NT2/D1 (cell line): ENCODE measurements at regions not wholly inside any gene's neighbourhood (a gene's known extent, or its start where the extent isn't known, plus 50 kb on each side); places are given as distances from the start of the nearest gene placed in this dataset.

Experiments
- SUZ12 ChIP-seq: IDR thresholded peaks from 2 replicates; pipeline ENCODE4 v1.6.1; 2011; ENCODE audit not compliant: insufficient read length, insufficient read depth; ENCODE audit errors: extremely low read depth
- YY1 ChIP-seq: IDR thresholded peaks from 2 replicates; pipeline ENCODE4 v1.6.1; 2011; ENCODE audit not compliant: insufficient read length, insufficient read depth
- ZNF274 ChIP-seq: IDR thresholded peaks from 2 replicates; pipeline ENCODE4 v1.6.1; 2011; ENCODE audit warnings: mild to moderate bottlenecking, low read depth, low read length

DNA sequence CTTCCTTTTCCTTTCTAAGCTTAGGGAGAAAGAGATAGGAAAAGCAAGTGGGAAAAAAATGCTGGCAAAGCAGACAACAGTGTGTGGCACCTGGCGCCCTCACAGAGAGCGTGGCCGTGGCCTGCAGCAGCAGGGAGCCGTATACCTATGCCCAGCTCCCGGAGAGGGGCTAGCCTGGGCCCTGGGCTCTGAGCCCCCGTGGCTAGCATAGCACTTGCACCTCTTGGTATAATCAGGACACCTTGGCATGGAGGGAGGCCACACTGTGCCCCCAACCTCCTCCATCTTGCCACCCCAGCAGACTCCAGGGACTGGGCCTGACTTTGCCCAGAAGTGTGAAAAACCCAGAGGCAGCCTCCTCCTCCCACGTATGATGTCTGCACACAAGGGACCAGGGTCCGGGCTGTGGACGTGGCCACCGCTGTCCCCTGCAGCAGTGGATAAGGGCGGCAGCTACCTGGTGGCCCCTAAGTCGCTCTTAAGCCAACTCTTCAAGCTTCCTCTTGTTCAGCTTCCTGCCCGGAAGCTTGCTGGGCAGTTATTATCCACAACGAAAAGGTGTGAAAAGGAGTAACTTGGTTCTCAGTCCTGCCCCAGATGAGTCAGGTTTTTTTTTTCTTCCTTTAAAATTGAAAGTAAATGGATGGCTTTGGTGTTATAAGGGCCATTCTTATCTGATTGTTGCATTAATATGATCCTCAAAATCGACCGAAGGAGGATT lies 249.1 kb upstream of the PITRM1 start:
- no peak for TF ChIP-seq ZNF274
- no peak for TF ChIP-seq SUZ12
- TF ChIP-seq YY1, result no peak
